HG03103 (cell line): ENCODE measurements at regions not wholly inside any gene's neighbourhood (a gene's known extent, or its start where the extent isn't known, plus 50 kb on each side); places are given as distances from the start of the nearest gene placed in this dataset.

ENCODE experiments used
- ATAC-seq: cut with Tn5 transposase; IDR thresholded peaks from one replicate; pipeline ENCODE4 v1.9.1; 2021; ENCODE audit warnings: low read depth; ENCODE audit not compliant: unreplicated experiment

DNA sequence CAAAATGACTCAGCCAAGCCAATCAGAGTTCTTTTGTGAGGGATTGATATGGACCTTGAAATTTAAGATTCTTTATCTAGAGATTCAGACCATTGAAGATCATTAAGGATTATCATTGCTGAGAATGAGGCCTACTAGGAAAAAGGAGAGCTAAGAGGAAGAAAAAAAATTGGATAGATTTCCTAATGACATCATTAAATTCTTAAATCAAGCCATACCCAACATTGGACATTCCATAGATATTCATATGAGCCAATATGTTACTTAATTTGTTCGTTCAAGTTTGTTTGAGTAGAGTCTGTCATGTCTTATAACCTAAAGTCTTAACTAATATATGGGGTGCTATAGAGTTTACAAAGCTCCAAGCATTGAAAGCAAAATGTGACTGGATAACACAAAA, 727.9 kb upstream of the SEMA6A start:
- ATAC-seq, result no peak

DNA sequence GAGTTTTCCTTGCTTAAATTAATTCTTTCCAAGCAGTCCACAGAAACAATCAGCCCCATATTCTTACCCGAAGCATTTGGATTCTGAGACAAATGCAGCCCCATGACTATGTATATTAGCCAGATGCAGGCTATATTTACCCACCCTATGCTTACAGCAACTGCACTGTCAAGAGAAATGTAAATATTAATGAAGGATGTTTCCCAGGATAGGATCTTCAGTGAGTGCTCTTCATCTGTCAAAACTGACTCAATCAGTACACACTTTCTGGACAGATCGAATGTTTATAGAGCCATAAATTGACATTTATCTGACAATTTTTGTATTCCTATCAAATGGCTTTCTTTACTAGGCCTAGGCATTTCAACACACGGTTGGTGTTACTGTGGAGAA, 725.3 kb upstream of the SEMA6A start:
- no peak for ATAC-seq

DNA sequence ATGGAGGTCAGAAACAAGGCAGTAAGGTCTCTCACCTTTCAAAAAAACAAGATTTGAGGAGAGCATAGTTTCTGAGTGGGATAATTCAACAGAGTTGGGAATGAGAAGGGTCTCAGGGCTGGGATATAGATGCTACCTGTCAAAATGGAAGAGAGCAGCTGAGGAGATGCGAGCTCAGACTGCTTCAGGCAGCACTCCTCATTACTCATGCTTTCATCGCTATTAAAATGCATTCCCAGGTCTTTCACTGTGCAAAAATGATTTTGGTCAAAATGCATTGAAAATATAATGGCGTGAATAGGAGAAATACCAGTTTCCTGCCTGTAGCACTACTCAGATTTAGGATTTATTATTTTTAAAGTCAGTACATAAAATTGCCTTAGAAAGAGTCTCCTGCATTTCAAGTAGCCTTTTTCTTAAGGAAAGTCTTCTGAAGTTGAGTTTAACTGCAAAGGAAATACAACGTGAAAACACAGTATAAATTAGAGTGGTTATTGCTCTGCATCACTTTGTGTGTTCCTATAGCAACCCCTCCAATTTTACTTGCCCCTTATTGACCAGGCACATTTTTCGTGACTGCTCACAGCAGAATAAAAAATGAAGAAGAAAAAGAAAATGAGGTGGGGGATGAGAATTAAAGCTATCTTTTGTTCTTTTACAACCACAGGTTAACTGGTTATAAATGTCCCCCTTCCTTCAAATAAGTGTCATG, 724.8 kb upstream of the SEMA6A start:
- ATAC-seq, result no peak

DNA sequence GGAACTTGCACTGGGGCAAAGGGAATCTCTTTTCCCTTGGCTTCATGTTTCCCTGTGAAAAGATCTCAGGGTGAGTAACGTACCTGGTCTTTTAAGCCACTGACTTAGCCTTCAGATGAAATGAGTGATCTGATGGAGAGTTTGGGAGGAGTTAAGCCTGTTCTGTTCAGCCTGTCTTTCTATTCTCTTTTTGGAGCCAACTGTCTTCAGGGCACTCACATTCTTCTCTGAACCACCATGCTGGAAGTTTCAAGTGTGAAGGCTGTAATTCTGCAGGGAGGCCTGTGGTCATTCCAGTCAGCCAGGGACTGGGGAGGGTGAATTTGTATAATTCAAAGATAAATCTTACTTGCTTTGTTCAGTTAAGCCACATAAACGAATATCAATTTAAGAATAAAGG, 722.2 kb upstream of the SEMA6A start:
- no peak for ATAC-seq

DNA sequence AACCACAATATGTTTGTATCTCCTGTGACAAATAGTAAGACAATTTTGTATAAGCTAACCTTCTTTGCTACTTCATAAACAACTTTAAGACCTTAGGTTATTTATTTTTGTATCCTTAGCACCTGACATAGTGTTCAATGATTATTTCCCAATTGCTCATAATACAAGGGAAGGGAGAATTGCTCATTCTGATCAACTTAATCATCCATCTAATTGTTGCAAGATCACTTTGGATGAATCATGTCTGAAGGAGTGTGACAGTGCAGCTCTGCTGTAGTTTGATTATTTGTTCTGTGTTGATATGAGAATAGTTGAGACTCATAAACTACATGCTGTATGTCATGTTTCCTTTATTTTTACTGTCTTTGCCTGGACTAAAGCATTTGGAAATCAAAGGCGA, 721.3 kb upstream of the SEMA6A start:
- ATAC-seq, result no peak

DNA sequence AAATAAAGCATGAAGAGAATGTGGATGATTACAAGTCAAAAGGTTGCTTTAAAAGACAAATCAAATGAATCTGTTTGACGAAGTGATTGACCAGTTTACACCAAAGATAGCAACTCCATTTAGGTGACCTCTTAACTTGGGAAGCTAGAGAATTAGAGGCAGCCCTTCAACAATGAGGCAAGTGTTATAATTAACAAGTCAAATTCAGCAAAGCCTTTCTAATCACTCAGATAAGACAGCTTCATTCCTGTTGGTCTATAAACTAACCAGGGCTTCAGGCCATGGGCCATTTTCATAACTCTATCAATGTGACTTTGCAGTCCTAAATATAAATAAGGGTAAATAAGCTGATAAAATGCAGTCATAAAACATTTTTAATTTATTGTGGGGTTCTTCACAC, 712.2 kb upstream of the SEMA6A start:
- ATAC-seq, result no peak

DNA sequence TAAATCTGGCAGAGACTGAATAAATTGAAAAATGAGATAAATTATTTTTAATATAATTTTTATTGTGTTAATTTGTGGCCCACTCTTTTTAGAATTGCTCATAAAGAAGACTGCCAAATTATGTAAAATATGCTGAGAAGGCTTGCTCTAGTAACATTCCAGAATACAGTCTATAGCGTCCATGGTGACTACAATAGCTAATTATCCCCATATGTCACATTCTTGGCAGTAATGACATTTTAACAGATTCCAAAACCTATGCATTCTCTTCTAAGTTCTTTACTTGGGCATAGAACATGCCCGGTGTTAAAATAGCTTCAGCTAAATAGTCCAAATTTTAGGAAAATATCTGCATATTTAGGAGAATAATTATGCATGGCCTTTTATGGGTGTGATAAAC, 697.0 kb upstream of the SEMA6A start:
- ATAC-seq, result no peak

DNA sequence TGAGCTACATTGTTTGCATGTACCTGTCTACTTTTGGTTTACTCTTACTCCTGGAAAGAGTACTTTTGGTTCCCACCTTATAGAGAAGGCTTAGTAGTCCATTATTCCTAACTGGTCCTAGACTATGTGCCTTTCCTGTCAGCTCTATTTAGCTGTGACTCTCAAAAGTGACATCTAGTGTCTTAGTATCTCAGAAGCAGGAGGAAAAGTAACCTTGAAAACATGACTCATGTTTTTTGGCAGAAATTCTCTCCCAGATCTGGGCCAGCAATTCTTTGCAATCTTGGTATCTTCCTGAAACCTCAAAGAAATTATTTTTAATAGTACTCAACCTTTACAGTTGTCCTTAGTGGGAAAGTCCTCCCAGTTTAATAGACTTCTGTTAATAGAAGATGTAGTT, 691.7 kb upstream of the SEMA6A start:
- no peak for ATAC-seq

DNA sequence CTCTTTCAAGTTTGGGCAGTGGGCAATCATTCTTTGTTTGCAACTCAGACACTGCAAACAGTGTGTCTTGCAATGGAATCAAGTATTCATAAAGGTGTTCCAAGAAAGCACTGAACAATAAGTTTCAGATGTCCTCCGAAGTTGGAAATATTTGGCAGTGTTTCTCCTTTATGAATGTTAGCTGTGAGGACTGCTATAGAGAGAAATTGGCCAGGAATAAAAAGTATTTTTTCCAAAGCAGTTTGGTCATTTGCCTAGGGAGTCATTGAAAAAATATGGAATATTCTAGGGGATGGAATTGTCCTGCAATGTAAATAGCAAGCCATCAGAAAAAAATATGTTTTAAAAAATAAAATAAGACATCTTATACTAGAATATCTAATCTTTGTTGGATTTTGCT, 688.6 kb upstream of the SEMA6A start:
- ATAC-seq, result no peak

DNA sequence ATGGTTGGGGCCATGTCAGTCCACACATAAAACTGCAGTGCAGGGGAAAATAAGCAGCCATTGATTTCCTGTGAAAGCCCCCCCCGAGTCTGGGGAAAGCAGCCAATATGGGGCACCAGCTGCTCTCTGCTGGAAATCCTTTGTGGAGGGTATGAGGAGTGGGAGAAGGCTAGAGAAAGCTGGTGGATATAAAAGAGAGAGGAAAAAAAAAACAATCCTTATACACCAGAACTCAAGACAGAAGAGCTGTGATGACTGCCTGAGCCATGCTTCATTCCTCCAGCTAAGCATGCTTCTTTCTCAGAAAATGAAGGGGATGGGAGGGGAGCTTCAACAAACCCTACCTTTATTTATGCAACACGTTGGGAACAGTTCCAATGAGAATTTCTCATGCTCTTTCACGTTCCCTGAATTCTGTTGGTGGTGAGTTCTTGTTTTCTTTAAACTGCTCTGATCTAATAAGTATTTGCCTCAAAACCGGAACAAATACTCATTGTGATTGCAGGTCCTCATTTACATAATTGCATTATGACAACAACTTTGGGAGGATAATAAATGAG, 688.0 kb upstream of the SEMA6A start:
- ATAC-seq, result no peak

DNA sequence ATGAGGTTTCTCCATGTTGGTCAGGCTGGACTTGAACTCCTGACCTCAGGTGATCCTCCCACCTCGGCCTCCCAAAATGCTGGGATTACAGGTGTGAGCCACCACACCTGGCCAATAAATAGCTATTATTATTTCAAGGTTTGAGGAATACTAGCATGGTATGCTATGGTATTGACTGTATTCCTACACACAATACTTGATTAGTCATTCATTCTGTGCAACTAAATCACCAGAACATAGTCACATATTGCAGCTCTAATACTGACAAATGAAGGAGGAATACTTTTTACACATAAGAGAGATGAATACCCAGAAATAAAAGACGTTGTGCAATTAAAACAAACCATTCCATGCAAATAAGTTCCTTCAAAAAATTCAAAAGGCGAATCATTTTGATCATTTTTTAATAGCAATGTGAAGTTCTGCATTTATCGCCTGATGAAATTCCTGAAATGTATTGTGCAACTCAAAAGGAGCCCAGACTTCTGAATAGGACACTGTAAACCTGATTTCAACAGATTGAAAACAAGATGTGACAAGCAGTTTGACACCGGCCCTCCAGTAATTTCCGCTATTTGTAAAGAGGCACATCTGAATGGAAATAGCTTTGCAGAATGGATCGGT, 687.4 kb upstream of the SEMA6A start:
- ATAC-seq, result no peak

DNA sequence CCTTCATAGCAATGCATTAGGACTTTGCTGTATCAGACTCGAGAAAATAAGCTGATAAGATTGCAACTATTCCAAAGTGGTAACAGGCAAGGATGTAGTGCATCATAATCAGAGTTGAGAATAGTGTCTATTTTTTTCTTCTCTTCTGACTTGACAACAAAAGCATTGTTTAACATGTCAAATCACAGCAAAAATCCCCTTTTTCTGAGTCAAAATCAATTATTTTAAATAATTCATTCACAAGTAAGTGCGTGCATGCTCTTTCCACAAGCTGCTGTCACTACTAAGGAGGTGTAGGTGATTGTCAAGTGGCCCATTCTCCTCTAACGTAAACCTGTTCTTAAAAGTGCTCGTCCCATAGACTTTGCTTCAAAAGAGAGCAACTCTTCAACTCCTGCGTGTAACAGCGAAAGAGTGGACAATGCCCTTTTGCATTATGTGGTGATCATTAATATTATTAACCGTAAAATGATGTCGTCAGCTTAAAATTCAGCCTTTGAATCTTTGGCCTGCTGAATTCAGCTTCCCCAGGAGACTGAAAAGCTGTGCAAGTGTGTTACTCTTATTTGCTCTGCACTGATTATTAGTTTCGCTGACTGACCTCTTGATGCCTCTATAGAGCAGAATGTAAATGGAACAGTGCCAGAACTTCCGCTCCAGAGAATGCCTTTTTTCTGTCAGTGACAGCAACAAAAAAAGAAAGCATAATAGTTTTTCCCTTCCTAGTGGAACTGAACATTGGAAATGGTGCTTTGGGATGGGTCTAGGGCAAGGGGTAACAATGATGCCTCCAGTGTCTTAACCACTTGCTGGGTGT, 680.8 kb upstream of the SEMA6A start:
- ATAC-seq, result no peak

DNA sequence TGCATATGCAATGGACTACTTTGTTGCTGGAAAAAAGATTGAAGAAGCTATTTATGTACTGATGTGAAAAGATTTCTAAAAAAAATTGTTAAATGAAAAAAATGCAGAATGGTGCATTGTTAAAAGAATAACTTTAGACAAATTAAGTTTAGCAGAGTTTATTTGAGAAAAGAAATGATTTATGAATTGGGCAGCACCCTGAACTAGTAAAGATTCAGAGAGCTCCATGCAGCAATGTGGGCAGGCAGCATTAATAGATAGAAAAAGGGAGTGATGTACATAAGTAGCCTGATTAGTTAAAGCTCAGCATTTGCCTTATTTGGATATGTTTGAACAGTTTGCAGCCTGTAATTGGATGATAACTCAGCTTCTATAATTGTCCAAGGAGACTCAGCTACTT, 677.9 kb upstream of the SEMA6A start:
- no peak for ATAC-seq

DNA sequence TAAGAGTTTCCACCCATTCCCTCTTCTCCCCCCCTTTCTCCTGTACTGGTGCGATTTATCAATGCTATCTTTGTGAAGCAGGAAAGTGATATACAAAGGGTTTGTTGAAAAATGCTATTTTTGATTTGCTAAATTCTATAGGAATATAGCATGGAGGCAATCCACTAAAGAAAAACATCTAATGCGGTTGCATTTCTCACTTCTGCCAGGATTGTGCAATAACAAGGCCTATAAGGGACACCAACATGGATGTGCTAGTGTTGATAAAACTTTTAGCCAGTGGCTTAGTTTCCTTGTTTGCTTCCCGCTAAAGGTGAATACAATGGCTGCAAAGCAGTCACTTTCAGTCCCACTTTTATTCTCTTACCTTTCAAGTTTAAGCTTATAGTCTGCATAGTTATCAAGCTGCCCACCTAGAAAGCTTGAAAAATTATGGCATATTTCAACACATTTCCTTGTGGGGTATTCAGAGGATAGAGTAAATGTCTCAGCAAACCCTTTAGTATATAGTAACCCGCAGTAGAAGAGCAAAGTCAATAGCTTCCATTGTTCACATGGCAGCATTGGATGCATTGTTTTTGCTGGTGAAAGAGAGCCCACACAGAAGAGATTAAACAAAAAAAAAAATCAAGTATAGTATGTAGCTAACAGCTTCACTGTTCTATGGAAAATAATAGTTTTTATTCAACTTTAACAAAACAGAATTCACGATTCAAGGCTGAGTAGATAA, 674.6 kb upstream of the SEMA6A start:
- no peak for ATAC-seq

DNA sequence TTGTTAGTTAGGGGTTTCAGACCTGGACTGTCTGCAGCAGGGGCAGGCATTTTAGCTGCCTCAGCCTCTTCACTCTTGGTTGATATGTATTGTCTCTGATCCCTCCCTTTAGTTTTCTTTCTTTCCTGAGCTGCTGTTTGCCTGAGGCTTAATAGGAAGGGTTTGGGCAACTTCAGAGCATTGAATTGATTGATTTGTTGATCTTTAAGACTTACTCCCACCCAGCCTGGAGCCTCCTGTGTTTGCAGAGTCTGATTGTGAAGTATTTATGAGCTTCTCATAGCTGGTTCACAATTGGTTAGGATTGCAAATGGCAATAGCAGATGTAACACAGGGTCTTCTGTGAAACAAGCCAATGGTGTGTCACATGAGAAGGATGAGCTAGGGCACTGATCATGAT, 671.8 kb upstream of the SEMA6A start:
- ATAC-seq, result no peak

DNA sequence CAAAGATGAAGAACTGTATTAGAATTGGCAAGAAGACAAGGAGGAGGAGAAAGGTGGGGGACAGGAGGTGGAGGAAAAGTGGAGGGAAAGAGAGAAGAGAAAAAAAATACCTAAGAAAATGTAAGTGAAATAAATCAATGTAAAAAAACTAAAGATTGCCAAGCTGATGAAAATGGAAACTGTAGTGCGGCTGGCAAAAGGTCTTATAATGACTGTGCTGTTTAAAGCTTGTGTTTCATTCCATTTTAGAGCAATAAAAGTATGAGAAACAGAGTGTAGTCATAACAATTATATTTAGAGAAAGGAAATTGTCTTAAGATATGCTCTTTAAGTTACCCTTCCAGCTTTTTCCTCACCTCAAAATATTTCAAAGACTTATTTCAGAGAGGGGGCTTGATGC, 670.5 kb upstream of the SEMA6A start:
- ATAC-seq, result no peak

DNA sequence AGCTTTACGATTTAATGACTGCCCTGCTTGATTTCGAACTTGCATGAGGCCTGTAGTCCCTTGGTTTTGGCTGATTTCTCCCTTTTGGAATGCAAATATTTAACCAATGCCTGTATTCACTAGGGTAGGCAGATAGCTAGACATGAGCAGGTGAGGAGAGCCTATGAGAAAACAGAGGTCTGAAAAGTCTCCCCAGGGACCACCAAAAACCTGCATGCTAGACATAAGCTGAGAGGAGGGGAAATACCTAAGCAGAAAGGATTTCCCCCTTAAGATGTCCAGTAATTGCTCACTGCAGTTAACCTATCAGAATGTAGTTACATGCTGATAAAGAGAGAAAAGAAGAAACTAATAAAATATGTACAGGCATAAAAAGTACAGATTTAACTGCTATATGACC, 667.4 kb upstream of the SEMA6A start:
- no peak for ATAC-seq

DNA sequence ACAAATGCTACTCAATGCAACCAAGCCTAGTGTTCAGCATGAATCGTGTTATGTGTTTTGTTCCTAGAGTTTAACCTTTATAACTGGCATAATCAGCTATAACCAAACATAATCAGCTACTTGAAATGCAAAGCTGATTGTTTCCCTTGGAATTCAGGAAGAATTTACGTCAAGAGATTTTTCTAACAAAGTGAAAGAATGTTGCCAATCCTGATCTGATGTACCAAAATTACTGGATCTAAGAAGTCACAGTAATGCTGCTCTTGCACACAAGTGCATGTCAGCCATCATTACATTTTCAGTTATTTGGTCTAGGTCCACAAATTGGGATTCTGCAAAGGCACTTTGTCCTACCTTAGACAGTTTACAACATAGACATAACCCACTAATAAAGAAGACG, 662.3 kb upstream of the SEMA6A start:
- no peak for ATAC-seq

DNA sequence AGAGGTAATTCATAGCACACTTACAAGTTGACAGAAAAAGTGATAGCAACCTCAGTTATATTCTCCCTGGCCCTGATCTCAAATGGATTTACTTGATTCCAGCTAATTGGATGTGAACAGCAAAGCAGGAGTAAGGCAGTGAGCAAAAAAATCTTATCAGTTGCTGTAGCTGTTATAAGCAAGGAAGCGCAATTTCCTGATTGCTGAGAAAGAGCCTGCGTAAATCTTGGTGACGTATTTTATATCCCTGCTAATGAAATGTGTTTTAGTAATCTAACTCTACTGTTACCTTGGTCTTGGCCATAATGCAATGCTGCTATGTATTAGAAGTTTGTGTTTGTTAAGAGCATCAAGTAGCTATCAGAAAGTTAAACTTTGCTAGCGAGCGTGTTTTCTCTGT, 661.2 kb upstream of the SEMA6A start:
- ATAC-seq, result no peak

DNA sequence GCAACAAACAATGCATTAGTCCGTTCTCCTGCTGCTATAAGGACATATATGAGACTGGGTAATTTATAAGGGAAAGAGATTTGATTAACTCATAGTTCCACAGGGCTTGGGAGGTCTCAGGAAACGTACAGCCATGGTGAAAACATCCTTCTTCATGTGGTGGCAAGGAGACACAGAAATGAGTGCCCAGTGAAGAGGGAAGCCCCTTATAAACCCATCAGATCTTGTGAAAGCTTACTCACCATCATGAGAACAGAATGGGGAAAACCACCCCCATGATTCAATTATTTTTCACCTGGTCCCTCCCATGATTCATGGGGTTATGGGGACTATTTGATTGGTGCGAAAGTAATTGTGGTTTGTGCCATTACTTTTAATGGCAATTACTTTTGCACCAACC, 655.8 kb upstream of the SEMA6A start:
- ATAC-seq, result no peak

DNA sequence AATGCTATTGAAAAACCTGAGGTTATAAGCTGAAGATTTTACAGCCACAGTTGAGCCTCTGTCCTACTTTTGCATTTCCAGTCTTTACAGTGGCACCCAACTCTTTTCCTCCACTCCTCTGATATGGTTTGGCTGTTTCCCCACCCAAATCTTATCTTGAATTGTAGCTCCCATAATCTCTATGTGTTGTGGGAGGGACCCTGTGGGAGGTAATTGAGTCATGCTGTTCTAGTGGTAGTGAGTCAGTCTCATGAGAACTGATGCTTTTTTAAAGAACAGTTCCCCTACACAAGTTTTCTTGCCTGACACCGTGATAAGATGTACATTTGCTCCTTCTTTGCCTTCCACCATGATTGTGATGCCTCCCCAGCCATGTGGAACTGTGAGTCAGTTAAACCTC, 646.1 kb upstream of the SEMA6A start:
- ATAC-seq, result no peak
